ENCODE measurements at regions not wholly inside any gene's neighbourhood (a gene's known extent, or its start where the extent isn't known, plus 50 kb on each side); places are given as distances from the start of the nearest gene placed in this dataset.

GRCh38 chr15:81433462-81433861, 59.4 kb upstream of the TMC3 start:
- H3K36me3 Mint-ChIP-seq (ENCODE audit: low read depth), result no peaks in the 10 kb centered on the region
- no peaks in the 10 kb centered on the region for H3K27me3 Mint-ChIP-seq (ENCODE audit: low read depth)
- H3K4me1 Mint-ChIP-seq, result peaks cover 4% of the 10 kb centered on the region
- TF ChIP-seq CTCF (conservative IDR thresholded peaks at IDR 0.05), result no peak
- no peak for DNase-seq (ENCODE audit: low read depth, low spot score)
- H3K9me3 Mint-ChIP-seq, result no peaks in the 10 kb centered on the region
- H3K4me3 Mint-ChIP-seq, result no peak overlapping the region
- H3K27ac Mint-ChIP-seq (ENCODE audit: unreplicated experiment), result no peak overlapping the region

GRCh38 chr15:81432179-81432578, 58.2 kb upstream of the TMC3 start:
- no peak for TF ChIP-seq CTCF (conservative IDR thresholded peaks at IDR 0.05)
- Mint-ChIP-seq H3K4me3 (no peak overlapping the region), H3K9me3 (no peaks in the 10 kb centered on the region), H3K27me3 (ENCODE audit: low read depth) (no peaks in the 10 kb centered on the region), H3K4me1 (peaks cover 4% of the 10 kb centered on the region), H3K27ac (ENCODE audit: unreplicated experiment) (no peak overlapping the region), H3K36me3 (ENCODE audit: low read depth) (no peaks in the 10 kb centered on the region)
- no peak for DNase-seq (ENCODE audit: low read depth, low spot score)

GRCh38 chr15:81427176-81427575, 53.2 kb upstream of the TMC3 start:
- Mint-ChIP-seq H3K9me3 (peaks cover 3% of the 10 kb centered on the region), H3K36me3 (ENCODE audit: low read depth) (no peaks in the 10 kb centered on the region), H3K27ac (ENCODE audit: unreplicated experiment) (no peak overlapping the region), H3K4me1 (no peaks in the 10 kb centered on the region), H3K27me3 (ENCODE audit: low read depth) (no peaks in the 10 kb centered on the region), H3K4me3 (no peak overlapping the region)
- no peak for DNase-seq (ENCODE audit: low read depth, low spot score)
- no peak for TF ChIP-seq CTCF (conservative IDR thresholded peaks at IDR 0.05)

GRCh38 chr15:81425905-81426304, 51.9 kb upstream of the TMC3 start:
- H3K4me1 Mint-ChIP-seq, result no peaks in the 10 kb centered on the region
- no peak overlapping the region for H3K4me3 Mint-ChIP-seq
- H3K36me3 Mint-ChIP-seq (ENCODE audit: low read depth), result no peaks in the 10 kb centered on the region
- H3K27me3 Mint-ChIP-seq (ENCODE audit: low read depth), result no peaks in the 10 kb centered on the region
- no peak for TF ChIP-seq CTCF (conservative IDR thresholded peaks at IDR 0.05)
- H3K9me3 Mint-ChIP-seq, result peaks cover 3% of the 10 kb centered on the region
- H3K27ac Mint-ChIP-seq (ENCODE audit: unreplicated experiment), result no peak overlapping the region
- DNase-seq (ENCODE audit: low read depth, low spot score), result no peak

Measured in neural crest cell (in vitro differentiated cells).